SKM-1 treated with dmso at 0.1 percent for 144 hours (cell line): ENCODE measurements at regions not wholly inside any gene's neighbourhood (a gene's known extent, or its start where the extent isn't known, plus 50 kb on each side); places are given as distances from the start of the nearest gene placed in this dataset.

Experiments
- DNase-seq: peaks from one replicate; lab custom pipeline; 2025; ENCODE audit not compliant: unreplicated experiment; lab: John Stamatoyannopoulos, UW

- no peak for DNase-seq
Observed at GRCh38 chr2:118222273-118222594, 134.0 kb downstream of the INSIG2 start.

- peak; percentile 69 for DNase-seq
Observed at GRCh38 chr2:118221536-118222272, 133.4 kb downstream of the INSIG2 start.

GRCh38 chr2:118219611-118220010 lies 131.3 kb downstream of the INSIG2 start:
- DNase-seq, result no peak

- no peak for DNase-seq
Observed at GRCh38 chr2:118216224-118216623, 128.0 kb downstream of the INSIG2 start.

- no peak for DNase-seq
Observed at GRCh38 chr2:118209727-118210126, 121.5 kb downstream of the INSIG2 start.

- DNase-seq, result no peak
Observed at GRCh38 chr2:118207889-118208288, 119.6 kb downstream of the INSIG2 start.

- DNase-seq, result peak; percentile 44
Observed at GRCh38 chr2:118202707-118203303, 114.5 kb downstream of the INSIG2 start.

GRCh38 chr2:118198268-118198667 lies 110.0 kb downstream of the INSIG2 start:
- no peak for DNase-seq

- DNase-seq, result no peak
Observed at GRCh38 chr2:118197011-118197675, 108.9 kb downstream of the INSIG2 start.

GRCh38 chr2:118190474-118190873 lies 102.2 kb downstream of the INSIG2 start:
- no peak for DNase-seq

- no peak for DNase-seq
Observed at GRCh38 chr2:118186858-118187254, 98.6 kb downstream of the INSIG2 start.

- DNase-seq, result peak; percentile 68
Observed at GRCh38 chr2:118186110-118186857, 98.0 kb downstream of the INSIG2 start.

GRCh38 chr2:118185210-118186109 lies 97.2 kb downstream of the INSIG2 start:
- peak; percentile 23 for DNase-seq

GRCh38 chr2:118183381-118183780 lies 95.1 kb downstream of the INSIG2 start:
- no peak for DNase-seq

GRCh38 chr2:118179445-118179844 lies 91.2 kb downstream of the INSIG2 start:
- DNase-seq, result no peak

GRCh38 chr2:118177884-118178283 lies 89.6 kb downstream of the INSIG2 start:
- no peak for DNase-seq

- DNase-seq, result no peak
Observed at GRCh38 chr2:118177318-118177717, 89.0 kb downstream of the INSIG2 start.

- no peak for DNase-seq
Observed at GRCh38 chr2:118176601-118177000, 88.3 kb downstream of the INSIG2 start.

GRCh38 chr2:118171546-118171945 lies 83.3 kb downstream of the INSIG2 start:
- DNase-seq, result no peak

- peak; percentile 18 for DNase-seq
Observed at GRCh38 chr2:118169359-118170005, 81.2 kb downstream of the INSIG2 start.
